ENCODE measurements at regions not wholly inside any gene's neighbourhood (a gene's known extent, or its start where the extent isn't known, plus 50 kb on each side); places are given as distances from the start of the nearest gene placed in this dataset.

GRCh38 chr15:47158573-47158972, 558.7 kb upstream of the SEMA6D start:
- TF ChIP-seq CTCF (IDR thresholded peaks at IDR 0.05) (no peak), POLR2A (IDR thresholded peaks at IDR 0.05) (no peak)
- 74 to 77% methylated on average over 2 of the region's 2 CpGs for WGBS, 2 donors
- H3K4me3 ChIP-seq (ENCODE audit: low read depth, poor library complexity, severe bottlenecking), result no peak overlapping the region
- no peak for DNase-seq (ENCODE audit: low spot score in 2 of 2)
- intact Hi-C loops (cut with DNase I; ENCODE audit: low total_unique reads), result no loop called here

GRCh38 chr15:47177177-47177576, 540.1 kb upstream of the SEMA6D start:
- intact Hi-C loops (cut with DNase I; ENCODE audit: low total_unique reads), result no loop called here
- DNase-seq (ENCODE audit: low spot score in 2 of 2), result no peak
- TF ChIP-seq POLR2A (IDR thresholded peaks at IDR 0.05) (no peak), CTCF (IDR thresholded peaks at IDR 0.05) (no peak)
- 82% methylated on average over 3 of the region's 3 CpGs for whole genome bisulfite sequencing, 2 donors
- no peak overlapping the region for H3K4me3 ChIP-seq (ENCODE audit: low read depth, poor library complexity, severe bottlenecking)

- WGBS, 2 donors, result 51 to 56% methylated on average over 4 of the region's 4 CpGs
- TF ChIP-seq POLR2A (IDR thresholded peaks at IDR 0.05), result no peak
- no peak for TF ChIP-seq CTCF (IDR thresholded peaks at IDR 0.05)
- H3K4me3 ChIP-seq (ENCODE audit: low read depth, poor library complexity, severe bottlenecking), result no peak overlapping the region
- intact Hi-C loops (cut with DNase I; ENCODE audit: low total_unique reads), result no loop called here
- no peak for DNase-seq (ENCODE audit: low spot score in 2 of 2)
Measured at GRCh38 chr15:47179988-47180387, 537.3 kb upstream of the SEMA6D start.

- no peak overlapping the region for H3K4me3 ChIP-seq (ENCODE audit: low read depth, poor library complexity, severe bottlenecking)
- 47 to 53% methylated on average over 2 of the region's 2 CpGs for whole genome bisulfite sequencing, 2 donors
- no peak for DNase-seq (ENCODE audit: low spot score in 2 of 2)
- intact Hi-C loops (cut with DNase I; ENCODE audit: low total_unique reads), result no loop called here
- no peak for TF ChIP-seq CTCF (IDR thresholded peaks at IDR 0.05)
Measured at GRCh38 chr15:47182818-47183217, 534.5 kb upstream of the SEMA6D start.

DNA sequence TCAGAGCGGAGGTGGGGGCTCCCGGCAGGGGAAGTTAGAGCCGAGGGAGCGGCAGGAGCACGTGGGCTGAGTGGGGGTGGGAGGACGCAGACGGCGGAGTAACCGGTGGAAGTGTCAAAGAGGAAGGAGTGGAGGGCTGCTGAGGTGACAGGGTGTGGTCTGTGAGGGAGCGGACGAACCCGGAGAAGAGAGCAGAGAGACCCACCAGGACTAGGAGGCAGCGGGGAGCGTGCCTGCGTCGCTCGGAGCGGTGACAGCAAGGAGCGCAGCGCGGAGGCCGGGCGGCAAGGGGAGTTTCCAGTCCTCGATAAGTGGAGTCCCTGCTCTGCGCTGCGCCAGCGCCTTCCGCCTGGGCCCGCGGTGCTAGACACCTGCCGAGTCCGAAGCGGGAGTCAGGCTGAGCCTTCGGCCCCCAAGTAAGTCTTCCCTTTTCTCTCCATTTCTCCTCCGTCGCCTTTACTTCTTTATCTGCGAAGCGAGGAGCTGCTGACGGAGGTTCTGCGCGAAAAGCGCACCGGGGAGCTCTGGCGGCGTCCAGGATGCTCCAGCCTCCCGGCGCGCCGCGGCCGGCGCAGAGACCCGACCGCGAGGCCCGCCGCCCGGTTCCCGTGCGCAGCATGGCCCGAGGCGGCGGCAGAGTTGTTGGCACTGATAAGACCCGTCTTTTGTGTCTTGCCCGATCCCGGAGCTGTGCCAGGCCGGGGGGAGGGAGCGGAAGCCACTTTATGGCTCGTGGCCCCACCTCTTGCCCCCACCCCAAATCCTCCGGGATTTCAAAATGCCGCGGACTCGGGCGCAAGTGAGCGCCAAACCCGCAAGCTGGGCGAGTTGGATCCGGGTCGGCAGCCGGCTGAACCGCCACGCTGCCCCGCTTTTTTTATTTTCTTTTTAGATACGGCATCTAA, 533.0 kb upstream of the SEMA6D start:
- no peak for TF ChIP-seq CTCF (IDR thresholded peaks at IDR 0.05)
- no peak for TF ChIP-seq POLR2A (IDR thresholded peaks at IDR 0.05)
- 1% methylated on average over 78 to 84 of the region's 84 CpGs for WGBS, 2 donors
- peak in 1 of 2 donors; percentile 83 for DNase-seq (ENCODE audit: low spot score in 2 of 2)
- H3K4me3 ChIP-seq (ENCODE audit: low read depth, poor library complexity, severe bottlenecking), result peak overlapping the region; percentile 35
- intact Hi-C loops (cut with DNase I; ENCODE audit: low total_unique reads), result no loop called here

All from lower leg skin (tissue), 4 donors.